ENCODE measurements at regions not wholly inside any gene's neighbourhood (a gene's known extent, or its start where the extent isn't known, plus 50 kb on each side); places are given as distances from the start of the nearest gene placed in this dataset.

DNA sequence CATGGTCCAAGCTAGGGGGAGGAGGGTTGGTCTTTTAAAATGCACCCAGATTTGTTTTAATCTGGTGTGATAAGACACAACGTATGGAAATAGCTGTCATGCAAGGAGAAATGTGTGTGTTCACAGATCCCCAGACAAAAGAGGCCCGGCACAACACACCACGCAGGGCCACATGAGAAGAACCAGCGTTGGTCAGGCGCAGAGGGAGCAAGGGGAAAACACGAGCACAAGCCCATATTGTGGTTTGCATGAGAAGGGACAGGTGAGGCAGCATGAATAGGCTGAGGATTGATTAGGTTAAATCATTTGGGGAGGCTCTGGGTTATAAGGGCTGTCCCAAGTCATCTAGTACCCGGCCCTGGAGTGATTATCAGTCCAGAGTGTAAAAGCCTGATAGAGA, 272.5 kb upstream of the NCKAP5 start:
- Histone ChIP-seq H3K4me3 (ENCODE audit: low read length in 3 of 3) (no peak overlapping the region), H3K4me1 (ENCODE audit: control insufficient read depth in 2 of 3, insufficient read depth in 2 of 3, low read depth in 1 of 3, low read length in 3 of 3) (no peaks in the 10 kb centered on the region), H3K36me3 (ENCODE audit: control insufficient read depth in 2 of 3, insufficient read depth in 3 of 3, low read length in 3 of 3) (no peaks in the 10 kb centered on the region), H3K9ac (ENCODE audit: low read length in 3 of 3) (no peak overlapping the region), H3K27me3 (ENCODE audit: control insufficient read depth, insufficient read depth, low read length) (no peaks in the 10 kb centered on the region), H3K9me3 (ENCODE audit: control insufficient read depth in 2 of 3, insufficient read depth in 1 of 3, low read length in 3 of 3) (no peaks in the 10 kb centered on the region), H3K27ac (ENCODE audit: low read depth in 2 of 2, low read length in 2 of 2) (no peak overlapping the region)
- intact Hi-C loops (cut with DNase I), result no loop called here
- TF ChIP-seq, protein P1, sequence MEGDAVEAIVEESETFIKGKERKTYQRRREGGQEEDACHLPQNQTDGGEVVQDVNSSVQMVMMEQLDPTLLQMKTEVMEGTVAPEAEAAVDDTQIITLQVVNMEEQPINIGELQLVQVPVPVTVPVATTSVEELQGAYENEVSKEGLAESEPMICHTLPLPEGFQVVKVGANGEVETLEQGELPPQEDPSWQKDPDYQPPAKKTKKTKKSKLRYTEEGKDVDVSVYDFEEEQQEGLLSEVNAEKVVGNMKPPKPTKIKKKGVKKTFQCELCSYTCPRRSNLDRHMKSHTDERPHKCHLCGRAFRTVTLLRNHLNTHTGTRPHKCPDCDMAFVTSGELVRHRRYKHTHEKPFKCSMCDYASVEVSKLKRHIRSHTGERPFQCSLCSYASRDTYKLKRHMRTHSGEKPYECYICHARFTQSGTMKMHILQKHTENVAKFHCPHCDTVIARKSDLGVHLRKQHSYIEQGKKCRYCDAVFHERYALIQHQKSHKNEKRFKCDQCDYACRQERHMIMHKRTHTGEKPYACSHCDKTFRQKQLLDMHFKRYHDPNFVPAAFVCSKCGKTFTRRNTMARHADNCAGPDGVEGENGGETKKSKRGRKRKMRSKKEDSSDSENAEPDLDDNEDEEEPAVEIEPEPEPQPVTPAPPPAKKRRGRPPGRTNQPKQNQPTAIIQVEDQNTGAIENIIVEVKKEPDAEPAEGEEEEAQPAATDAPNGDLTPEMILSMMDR (IDR thresholded peaks at IDR 0.05; ENCODE audit: borderline replicate concordance, extremely low read depth, insufficient read depth), result no peak
- FAIRE-seq (no peak), DNase-seq (no peak)

DNA sequence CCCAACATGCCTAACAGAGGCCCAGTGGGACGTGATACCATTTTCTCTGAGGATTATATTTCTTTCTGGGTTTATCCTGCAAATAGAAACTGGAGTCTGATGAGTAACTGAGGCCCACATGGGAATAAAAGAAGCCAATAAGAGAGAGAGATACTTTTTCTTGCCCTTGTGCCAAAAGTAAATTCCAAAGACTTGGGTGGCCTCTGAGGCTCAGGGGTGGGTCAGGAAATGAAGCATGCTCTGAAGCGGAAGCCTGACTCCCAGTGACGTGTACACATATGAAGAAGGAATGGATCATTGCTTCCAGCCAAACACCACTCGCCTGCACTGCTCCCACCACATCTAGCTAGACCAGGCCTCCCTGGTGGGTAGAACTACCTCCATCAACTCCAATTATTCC, 273.6 kb upstream of the NCKAP5 start:
- TF ChIP-seq, protein P1 (IDR thresholded peaks at IDR 0.05; ENCODE audit: borderline replicate concordance, extremely low read depth, insufficient read depth), result no peak
- Histone ChIP-seq H3K9ac (ENCODE audit: low read length in 3 of 3) (no peak overlapping the region), H3K9me3 (ENCODE audit: control insufficient read depth in 2 of 3, insufficient read depth in 1 of 3, low read length in 3 of 3) (no peaks in the 10 kb centered on the region), H3K4me1 (ENCODE audit: control insufficient read depth in 2 of 3, insufficient read depth in 2 of 3, low read depth in 1 of 3, low read length in 3 of 3) (no peaks in the 10 kb centered on the region), H3K4me3 (ENCODE audit: low read length in 3 of 3) (no peak overlapping the region), H3K36me3 (ENCODE audit: control insufficient read depth in 2 of 3, insufficient read depth in 3 of 3, low read length in 3 of 3) (no peaks in the 10 kb centered on the region), H3K27me3 (ENCODE audit: control insufficient read depth, insufficient read depth, low read length) (no peaks in the 10 kb centered on the region), H3K27ac (ENCODE audit: low read depth in 2 of 2, low read length in 2 of 2) (no peak overlapping the region)
- intact Hi-C loops (cut with DNase I), result no loop called here
- DNase-seq (peak in 3 of 5 donors; percentile 62 to 75 (median 63)), FAIRE-seq (no peak)

DNA sequence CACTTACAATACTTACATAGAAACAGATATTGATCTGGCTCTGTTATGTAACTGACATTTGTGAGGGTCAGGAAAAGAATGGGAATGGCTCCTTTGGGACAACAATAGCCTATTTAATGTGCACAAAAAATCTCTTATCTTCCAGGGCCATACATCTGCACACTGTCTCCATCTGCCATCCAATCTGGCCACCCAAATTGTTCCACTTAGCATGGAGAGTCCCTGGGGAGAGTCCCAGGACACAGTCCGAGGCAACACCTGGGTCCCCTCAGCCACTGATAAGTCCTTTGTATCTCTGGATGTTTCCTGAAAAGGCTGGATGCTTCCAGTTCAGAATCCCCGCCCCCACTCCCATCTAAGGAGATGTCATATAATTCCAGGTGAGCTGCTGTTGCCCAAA, 274.2 kb upstream of the NCKAP5 start:
- no peaks in the 10 kb centered on the region for H3K4me1 ChIP-seq (ENCODE audit: control insufficient read depth in 2 of 3, insufficient read depth in 2 of 3, low read depth in 1 of 3, low read length in 3 of 3)
- H3K9me3 ChIP-seq (ENCODE audit: control insufficient read depth in 2 of 3, insufficient read depth in 1 of 3, low read length in 3 of 3), result no peaks in the 10 kb centered on the region
- H3K27ac ChIP-seq (ENCODE audit: low read depth in 2 of 2, low read length in 2 of 2), result no peak overlapping the region
- DNase-seq (no peak), FAIRE-seq (no peak)
- H3K27me3 ChIP-seq (ENCODE audit: control insufficient read depth, insufficient read depth, low read length), result no peaks in the 10 kb centered on the region
- H3K4me3 ChIP-seq (ENCODE audit: low read length in 3 of 3), result no peak overlapping the region
- intact Hi-C loops (cut with DNase I), result no loop called here
- H3K36me3 ChIP-seq (ENCODE audit: control insufficient read depth in 2 of 3, insufficient read depth in 3 of 3, low read length in 3 of 3), result no peaks in the 10 kb centered on the region
- TF ChIP-seq, protein P1 (IDR thresholded peaks at IDR 0.05; ENCODE audit: borderline replicate concordance, extremely low read depth, insufficient read depth), result no peak
- no peak overlapping the region for H3K9ac ChIP-seq (ENCODE audit: low read length in 3 of 3)

DNA sequence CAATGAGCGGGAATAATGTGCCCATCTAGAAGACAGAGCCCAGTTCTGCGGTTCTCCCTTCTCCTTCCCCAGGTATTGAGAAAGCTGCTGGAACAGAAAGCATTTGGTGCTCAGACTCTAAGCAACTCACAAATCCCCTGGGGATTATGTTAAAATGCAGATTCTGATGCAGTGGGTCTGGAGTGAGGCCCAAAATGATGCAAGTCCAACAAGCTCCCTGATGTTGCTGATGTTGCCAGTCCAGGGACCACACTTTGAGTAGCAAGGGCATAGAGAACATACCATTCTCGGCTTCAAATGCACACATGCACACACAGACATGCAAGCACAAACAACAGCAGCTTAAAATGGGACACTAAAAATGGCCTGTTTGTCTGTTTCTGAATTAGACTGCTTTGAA, 274.8 kb upstream of the NCKAP5 start:
- no peaks in the 10 kb centered on the region for H3K27me3 ChIP-seq (ENCODE audit: control insufficient read depth, insufficient read depth, low read length)
- DNase-seq, result no peak
- TF ChIP-seq, protein P1 (IDR thresholded peaks at IDR 0.05; ENCODE audit: borderline replicate concordance, extremely low read depth, insufficient read depth), result no peak

More for the DNA sequence above, 274.8 kb upstream of the NCKAP5 start:
- H3K9me3 ChIP-seq (ENCODE audit: control insufficient read depth in 2 of 3, insufficient read depth in 1 of 3, low read length in 3 of 3), result no peaks in the 10 kb centered on the region
- no peak overlapping the region for H3K27ac ChIP-seq (ENCODE audit: low read depth in 2 of 2, low read length in 2 of 2)
- FAIRE-seq, result no peak
- intact Hi-C loops (cut with DNase I), result no loop called here
- H3K4me3 ChIP-seq (ENCODE audit: low read length in 3 of 3), result no peak overlapping the region
- H3K9ac ChIP-seq (ENCODE audit: low read length in 3 of 3), result no peak overlapping the region
- H3K36me3 ChIP-seq (ENCODE audit: control insufficient read depth in 2 of 3, insufficient read depth in 3 of 3, low read length in 3 of 3), result no peaks in the 10 kb centered on the region
- H3K4me1 ChIP-seq (ENCODE audit: control insufficient read depth in 2 of 3, insufficient read depth in 2 of 3, low read depth in 1 of 3, low read length in 3 of 3), result no peaks in the 10 kb centered on the region
